CD4-positive, alpha-beta T cell treated with Interleukin-10 for 1 hour (primary cell): ENCODE measurements at regions not wholly inside any gene's neighbourhood (a gene's known extent, or its start where the extent isn't known, plus 50 kb on each side); places are given as distances from the start of the nearest gene placed in this dataset.

Source experiments
- DNase-seq: peaks from one replicate; pipeline ENCODE4 v3.0.0-alpha.2; 2020

- no peak for DNase-seq
Measured at GRCh38 chr3:64305731-64306130, 80.5 kb upstream of the PRICKLE2 start.

- no peak for DNase-seq
Measured at GRCh38 chr3:64304828-64305410, 79.7 kb upstream of the PRICKLE2 start.

GRCh38 chr3:64303881-64304280, 78.6 kb upstream of the PRICKLE2 start:
- DNase-seq, result no peak

GRCh38 chr3:64303401-64303800, 78.1 kb upstream of the PRICKLE2 start:
- DNase-seq, result no peak

GRCh38 chr3:64301476-64301875, 76.2 kb upstream of the PRICKLE2 start:
- no peak for DNase-seq

DNA sequence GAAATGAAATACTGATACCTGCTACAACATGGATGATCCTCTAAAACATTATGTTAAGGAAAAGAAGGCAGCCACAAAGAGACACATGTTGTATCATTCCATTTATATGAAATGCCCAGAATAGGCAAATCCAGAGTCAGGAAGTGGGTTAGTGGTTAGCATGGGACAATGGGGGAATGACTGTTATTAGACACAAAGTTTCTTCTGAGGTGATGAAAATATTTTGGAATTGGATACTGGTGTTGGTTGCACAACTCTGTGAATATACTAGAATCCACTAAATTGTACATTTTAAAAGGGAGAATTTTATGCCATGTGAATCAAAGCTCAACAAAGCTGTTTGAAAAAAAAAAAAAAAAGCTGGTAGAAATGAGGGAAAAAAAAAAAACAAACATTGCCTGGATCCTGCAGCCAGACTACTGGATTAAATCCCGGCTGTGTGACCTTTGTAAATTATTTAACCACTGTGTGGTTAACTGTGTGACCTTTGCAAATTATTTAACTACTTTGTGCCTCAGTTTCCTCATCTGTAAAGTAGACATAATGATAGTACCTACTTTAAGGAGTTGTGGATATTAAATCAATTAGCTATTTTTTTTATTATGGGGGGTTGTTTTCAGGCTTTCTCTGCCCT, 75.6 kb upstream of the PRICKLE2 start:
- DNase-seq, result no peak

- DNase-seq, result no peak
Measured at GRCh38 chr3:64299206-64299605, 73.9 kb upstream of the PRICKLE2 start.

DNA sequence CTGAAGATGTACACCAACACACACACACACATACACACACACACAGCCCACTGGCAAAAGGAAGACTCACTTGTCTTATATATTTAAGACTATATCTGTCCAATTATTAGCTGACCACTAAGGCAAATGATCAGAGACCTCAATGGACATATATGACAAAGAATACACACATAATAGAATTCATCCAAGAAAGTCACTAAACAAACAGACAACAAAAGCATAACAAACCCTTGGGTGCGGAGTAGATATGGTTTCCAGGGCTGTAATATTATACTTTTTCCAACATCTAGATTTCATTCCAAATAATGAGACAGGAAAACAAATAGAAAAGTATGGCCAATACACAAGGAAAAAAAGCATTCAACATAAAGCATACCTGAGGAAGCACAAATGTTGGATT, 72.3 kb upstream of the PRICKLE2 start:
- no peak for DNase-seq

GRCh38 chr3:64295594-64295993, 70.3 kb upstream of the PRICKLE2 start:
- DNase-seq, result no peak

DNA sequence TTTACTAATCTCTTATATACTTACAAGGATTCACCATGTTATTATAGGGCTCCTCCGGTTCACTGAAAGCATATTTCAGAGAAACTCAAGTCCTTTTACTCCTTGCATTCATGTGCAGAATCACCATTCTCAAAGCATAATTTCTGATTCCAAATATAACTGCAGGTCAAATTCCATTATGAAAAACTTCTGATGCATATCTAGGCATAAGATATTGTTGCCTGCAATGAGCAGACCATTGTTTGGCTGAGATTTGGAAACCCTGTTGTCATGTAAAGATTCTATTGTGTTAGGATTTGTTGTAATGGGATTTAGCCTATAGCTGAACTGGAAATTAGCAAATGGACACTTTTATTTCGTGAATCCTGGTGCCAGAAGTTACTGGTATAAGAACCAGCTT, 69.5 kb upstream of the PRICKLE2 start:
- DNase-seq, result no peak

DNA sequence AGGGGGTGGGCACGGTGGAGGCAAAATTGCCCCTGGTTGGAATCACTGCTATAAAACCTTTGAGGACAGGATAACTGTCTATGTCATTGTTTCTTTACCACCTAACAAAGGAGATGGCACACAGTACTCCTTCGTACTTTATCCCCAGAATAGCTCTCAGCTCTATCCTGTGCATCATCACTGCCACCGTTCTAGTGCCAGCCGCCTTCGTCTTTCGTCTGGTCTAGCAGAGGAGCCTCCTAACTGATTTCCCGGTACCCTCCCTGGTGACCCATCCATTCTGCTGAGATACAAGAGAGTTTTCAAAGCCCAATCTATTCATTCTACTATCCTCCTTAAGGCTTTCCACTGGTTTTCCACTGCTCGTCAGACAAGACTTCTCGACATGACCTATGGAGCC, 67.9 kb upstream of the PRICKLE2 start:
- no peak for DNase-seq

DNA sequence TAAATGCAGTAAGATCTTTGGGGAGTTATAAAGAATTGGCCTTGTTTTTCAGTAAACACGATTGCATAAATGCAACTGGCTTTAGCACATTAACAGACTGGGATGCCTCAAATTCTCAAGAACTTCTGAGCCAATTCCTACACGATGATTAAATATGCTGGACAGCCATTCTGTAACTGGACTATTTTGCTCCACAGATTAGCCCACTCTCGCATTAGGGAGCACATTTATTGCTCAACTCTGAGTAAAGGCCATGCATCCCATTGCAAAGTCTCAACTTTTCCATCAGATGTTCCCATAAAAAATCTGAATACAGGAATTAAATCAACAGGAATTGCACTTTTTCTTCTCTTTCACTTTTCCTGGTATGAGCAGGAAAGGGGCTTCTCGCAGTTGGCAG, 66.7 kb upstream of the PRICKLE2 start:
- DNase-seq, result no peak

DNA sequence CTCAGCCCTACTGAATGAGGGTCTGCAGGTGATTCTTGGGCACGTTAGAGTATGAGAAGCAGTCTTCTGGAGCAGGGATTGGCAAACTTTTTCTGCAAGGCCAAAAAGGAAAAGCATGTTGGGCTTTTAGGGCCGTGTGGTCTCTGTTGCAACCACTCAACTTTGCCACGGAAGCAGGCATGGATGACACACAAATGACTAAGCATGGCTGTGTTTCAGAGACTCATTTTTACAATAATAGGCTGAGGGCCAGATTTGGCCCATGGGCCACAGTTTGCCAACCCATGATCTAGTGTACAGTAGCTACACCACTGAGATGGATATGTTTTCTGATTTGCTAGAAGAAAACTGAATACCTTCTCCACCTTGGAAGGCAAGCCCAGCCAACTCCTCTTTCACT, 66.1 kb upstream of the PRICKLE2 start:
- no peak for DNase-seq

- no peak for DNase-seq
Measured at GRCh38 chr3:64290864-64291263, 65.6 kb upstream of the PRICKLE2 start.

DNA sequence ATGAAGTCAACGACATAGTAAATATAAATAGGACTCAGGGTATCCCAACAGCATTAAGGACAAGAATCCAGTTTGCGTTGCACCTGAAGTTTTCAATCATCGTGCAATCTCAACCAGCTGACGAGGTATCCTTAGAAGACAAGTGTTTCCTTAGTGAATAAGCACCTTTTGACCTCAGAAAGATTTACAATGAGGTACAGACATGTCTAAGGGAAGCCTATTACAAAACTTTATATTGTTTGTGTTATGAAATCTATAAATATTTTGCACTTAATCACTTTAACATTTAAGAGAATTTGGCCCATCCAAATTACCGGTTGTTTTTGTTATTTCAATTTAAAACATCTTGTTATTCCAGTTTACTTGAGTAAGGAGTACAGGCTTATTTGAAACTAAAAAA, 64.9 kb upstream of the PRICKLE2 start:
- DNase-seq, result no peak

GRCh38 chr3:64289622-64290021, 64.4 kb upstream of the PRICKLE2 start:
- DNase-seq, result no peak

GRCh38 chr3:64278625-64279024, 53.4 kb upstream of the PRICKLE2 start:
- DNase-seq, result no peak

DNA sequence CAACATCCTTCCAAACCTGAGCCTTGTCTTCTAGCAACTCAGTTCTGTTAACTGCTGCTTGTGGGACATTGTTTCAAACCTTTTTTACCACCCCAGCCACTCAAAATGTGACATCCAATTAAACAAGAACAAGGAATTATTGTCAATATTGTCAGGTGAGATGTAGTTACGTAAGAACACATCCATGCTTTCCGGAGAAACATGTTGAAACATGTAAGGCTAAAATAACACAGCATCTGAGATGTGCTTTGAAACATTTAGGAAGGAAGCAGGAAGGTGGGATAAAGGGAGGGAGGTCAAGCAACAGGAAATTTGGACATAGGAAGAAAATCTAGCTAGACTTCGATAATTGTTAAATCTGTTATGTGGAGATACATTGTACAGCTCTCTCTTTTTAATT, 50.9 kb upstream of the PRICKLE2 start:
- DNase-seq, result no peak
